GM23248 (cell line): ENCODE measurements at regions not wholly inside any gene's neighbourhood (a gene's known extent, or its start where the extent isn't known, plus 50 kb on each side); places are given as distances from the start of the nearest gene placed in this dataset.
"Not testable (repeated sequence)": the region's sequence is repeated elsewhere in the genome, so short reads cannot be mapped to it uniquely, and the experiment has no call there.

Experiments
- EZH2 ChIP-seq: fragments of 200-600 bp; sonication (generic); IDR thresholded peaks from 2 replicates; pipeline ENCODE4 v1.6.1; 2018; ENCODE audit warnings: antibody characterized with exemption, mild to moderate bottlenecking; ENCODE audit not compliant: insufficient read depth, poor library complexity, severe bottlenecking
- EZH2phosphoT487 ChIP-seq: fragments of 200-600 bp; sonication (generic); IDR thresholded peaks from 2 replicates; pipeline ENCODE4 v1.6.1; 2018; ENCODE audit warnings: antibody characterized with exemption, moderate library complexity, mild to moderate bottlenecking, low read depth; ENCODE audit not compliant: insufficient read depth

DNA sequence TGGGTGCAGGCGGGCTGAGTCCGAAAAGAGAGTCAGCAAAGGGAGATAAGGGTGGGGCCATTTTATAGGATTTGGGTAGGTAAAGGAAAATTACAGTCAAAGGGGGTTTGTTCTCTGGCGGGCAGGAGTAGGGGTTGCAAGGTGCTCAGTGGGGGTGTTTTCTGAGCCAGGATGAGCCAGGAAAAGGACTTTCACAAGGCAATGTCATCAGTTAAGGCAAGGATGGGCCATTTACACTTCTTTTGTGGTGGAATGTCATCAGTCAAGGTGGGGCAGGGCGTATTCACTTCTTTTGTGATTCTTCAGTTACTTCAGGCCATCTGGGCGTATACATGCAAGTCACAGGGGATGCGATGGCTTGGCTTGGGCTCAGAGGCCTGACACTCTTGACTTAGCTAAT lies 998.2 kb downstream of the PCDH9 start:
- not testable (repeated sequence) for TF ChIP-seq EZH2phosphoT487, EZH2
